GM12872 (cell line): ENCODE measurements at regions not wholly inside any gene's neighbourhood (a gene's known extent, or its start where the extent isn't known, plus 50 kb on each side); places are given as distances from the start of the nearest gene placed in this dataset.

Source experiments
- TF ChIP-seq, protein P1 (sequence below): IDR thresholded peaks from 3 replicates; pipeline ENCODE4 v1.5.1; 2011; ENCODE audit warnings: low read depth, mild to moderate bottlenecking, low read length, moderate library complexity; ENCODE audit not compliant: insufficient read depth

GRCh38 chr21:41593051-41593759, 85.2 kb upstream of the TMPRSS2 start:
- TF ChIP-seq, protein P1, sequence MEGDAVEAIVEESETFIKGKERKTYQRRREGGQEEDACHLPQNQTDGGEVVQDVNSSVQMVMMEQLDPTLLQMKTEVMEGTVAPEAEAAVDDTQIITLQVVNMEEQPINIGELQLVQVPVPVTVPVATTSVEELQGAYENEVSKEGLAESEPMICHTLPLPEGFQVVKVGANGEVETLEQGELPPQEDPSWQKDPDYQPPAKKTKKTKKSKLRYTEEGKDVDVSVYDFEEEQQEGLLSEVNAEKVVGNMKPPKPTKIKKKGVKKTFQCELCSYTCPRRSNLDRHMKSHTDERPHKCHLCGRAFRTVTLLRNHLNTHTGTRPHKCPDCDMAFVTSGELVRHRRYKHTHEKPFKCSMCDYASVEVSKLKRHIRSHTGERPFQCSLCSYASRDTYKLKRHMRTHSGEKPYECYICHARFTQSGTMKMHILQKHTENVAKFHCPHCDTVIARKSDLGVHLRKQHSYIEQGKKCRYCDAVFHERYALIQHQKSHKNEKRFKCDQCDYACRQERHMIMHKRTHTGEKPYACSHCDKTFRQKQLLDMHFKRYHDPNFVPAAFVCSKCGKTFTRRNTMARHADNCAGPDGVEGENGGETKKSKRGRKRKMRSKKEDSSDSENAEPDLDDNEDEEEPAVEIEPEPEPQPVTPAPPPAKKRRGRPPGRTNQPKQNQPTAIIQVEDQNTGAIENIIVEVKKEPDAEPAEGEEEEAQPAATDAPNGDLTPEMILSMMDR = no peak

- TF ChIP-seq, protein P1 = no peak
Observed at GRCh38 chr21:41589620-41590175, 81.7 kb upstream of the TMPRSS2 start.

- TF ChIP-seq, protein P1 = peak; percentile 48
Observed at GRCh38 chr21:41589131-41589530, 81.2 kb upstream of the TMPRSS2 start.

DNA sequence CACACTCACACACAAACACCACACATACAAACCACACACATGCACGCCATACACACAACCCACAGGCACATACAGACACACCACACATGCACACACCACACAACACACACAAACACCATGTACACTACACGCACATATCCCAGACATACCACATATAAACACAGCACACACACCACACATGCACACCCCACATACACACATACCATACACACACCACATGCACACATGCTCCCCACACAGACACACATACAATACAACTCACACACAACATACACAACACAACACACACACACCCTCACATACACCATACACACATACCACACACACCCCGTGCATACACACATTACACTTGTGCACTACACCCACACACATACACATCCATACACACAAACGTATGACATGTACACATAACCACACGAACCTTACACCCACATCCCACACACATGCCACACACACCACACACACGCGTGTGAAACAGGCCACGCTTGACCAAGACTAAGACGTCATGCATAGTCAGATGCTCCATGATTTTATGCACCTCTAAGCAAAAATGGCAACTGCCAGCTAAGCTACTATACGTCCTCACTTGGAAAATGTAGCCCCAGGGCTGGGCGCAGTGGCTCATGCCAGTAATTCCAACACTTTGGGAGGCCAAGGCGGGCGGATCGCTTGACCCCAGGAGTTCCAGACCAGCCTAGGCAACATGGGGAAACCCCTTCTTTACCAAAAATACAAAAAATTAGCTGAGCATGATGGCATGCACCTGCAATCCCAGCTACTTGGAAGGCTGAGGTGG, 77.4 kb upstream of the TMPRSS2 start:
- TF ChIP-seq, protein P1 = no peak

GRCh38 chr21:41584603-41585176, 76.7 kb upstream of the TMPRSS2 start:
- TF ChIP-seq, protein P1 = no peak

DNA sequence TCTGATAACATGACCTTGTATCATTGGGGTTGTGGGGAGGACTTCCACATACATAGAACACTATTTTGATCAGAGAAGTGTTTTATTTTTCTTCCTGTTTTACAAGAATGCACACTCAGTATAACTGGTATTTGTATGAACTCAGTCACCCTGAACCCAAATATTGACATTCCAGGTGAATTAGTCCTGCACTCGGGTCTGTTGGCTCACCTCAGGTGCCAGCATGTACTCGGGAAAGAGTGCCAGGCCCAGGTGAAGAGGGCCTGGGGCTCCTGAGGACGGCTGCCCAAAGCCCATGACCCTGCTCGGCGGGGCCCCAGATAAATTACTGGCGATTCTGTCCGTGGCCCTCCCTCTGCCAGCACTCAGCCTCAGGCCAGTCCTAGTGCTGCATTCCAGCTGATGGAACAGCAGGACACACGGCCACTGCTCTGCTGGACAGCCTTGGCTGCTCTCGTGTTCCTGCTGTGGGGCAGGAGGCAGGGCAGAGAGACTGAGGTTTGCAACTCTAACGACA, 75.4 kb upstream of the TMPRSS2 start:
- TF ChIP-seq, protein P1 = no peak

GRCh38 chr21:41582866-41583265, 74.9 kb upstream of the TMPRSS2 start:
- TF ChIP-seq, protein P1 = no peak
